Posterior vena cava (tissue), 2 donors: ENCODE measurements at regions not wholly inside any gene's neighbourhood (a gene's known extent, or its start where the extent isn't known, plus 50 kb on each side); places are given as distances from the start of the nearest gene placed in this dataset.

Experiments
- DNase-seq: peaks from one replicate; pipeline ENCODE4 v3.0.0-alpha.2; 2020; ENCODE audit warnings: low spot score
- intact Hi-C, 2 donors: fragments of 100-400 bp; cut with DNase I; formaldehyde crosslinking; loops; one replicate each; pipeline versions ENCODE4 v1.14.1 to v1.14.2; 2022 to 2023
- donor health status: DM: yes; HTN: yes; CAD: no.
- donor health status: DM: yes; HTN: yes; CAD: no.

DNA sequence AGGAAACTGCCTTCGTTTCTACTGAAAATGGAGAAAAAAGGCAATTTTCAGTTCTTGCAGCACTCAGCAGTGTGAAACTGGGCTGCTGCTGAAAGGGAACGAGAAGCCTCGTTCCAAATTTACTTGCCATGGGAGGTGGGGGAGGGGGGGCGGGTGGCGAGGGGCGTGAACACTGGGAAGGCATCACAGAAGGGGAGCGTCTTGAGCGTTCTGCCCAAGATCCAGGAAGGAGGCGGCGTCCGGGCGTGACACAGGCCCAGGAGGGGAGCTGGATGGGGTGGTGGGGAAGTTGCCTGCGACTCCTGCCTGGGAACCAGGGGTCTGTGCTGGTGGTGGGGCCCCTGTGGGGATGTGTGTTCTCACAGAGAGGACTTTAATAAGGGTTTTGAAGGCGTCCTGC is 213.5 kb downstream of the CTTN start:
- intact Hi-C loops: loop anchor here in 1 of 2 donors (10.0 kb wide), 1 partner anchor 763 kb away; no protein-coding TSS in a partner anchor
- peak; percentile 52 for DNase-seq

DNA sequence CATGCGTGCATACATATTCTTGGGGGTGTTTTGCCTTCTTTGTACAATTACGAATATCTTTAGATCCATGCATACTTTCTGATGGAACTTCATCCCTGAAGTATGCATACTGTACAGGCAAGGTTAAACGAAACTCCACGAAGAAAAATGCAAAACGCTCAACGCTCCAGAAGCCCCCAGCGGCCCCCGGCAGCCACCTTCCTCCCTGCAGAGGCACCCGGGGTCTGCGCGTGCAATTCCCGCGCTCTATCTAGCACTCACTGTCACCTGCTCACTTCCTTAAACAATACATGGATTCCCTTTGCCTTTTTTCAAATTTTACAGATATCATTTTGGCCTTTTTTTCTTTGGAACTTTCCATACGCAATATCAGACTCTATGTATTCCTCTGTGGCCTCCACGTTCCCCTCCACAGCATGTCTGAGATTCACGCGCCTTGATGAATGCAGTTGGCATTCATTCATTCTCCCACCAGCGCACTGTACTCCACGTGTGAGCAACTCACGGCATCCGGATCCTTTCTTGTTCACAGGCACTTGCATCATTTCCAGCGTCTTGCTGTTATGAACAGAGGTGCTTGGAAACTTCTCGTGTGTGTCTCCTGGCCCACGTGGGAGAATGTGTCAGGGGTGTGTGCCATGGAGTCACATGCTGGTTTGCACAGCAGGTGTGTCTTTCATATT is 214.3 kb downstream of the CTTN start:
- intact Hi-C loops: loop anchor here in 1 of 2 donors (10.0 kb wide), 1 partner anchor 762 kb away; no protein-coding TSS in a partner anchor
- no peak for DNase-seq

DNA sequence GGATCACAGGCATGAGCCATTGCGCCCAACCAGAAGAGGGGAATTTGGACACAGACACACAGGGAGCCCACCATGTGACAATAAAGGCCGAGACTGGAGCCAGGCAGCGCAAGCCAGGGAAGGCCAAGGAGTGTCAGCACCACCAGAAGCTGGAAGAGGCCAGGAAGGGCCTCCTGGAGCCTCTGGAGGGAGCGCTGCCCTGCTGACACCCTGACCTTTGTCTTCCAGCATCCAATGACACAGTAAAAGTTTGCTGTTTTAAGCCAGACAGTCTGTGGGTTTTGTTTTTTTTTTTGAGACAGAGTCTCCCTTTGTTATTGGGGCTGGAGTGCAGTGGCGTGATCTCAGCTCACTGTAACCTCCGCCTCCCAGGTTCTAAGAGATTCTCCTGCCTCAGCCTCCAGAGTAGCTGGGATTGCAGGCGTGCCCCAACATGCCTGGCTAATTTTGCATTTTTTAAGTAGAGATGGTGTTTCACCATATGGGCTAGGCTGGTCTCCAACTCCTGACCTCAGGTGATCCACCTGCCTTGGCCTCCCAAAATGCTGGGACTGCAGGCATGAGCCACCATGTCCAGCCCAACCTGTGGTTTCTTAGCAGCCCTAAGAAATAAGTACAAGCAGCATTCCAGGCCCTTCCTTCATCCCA is 215.8 kb downstream of the CTTN start:
- DNase-seq: no peak
- intact Hi-C loops: loop anchor here in 1 of 2 donors (10.0 kb wide), 1 partner anchor 761 kb away; no protein-coding TSS in a partner anchor

DNA sequence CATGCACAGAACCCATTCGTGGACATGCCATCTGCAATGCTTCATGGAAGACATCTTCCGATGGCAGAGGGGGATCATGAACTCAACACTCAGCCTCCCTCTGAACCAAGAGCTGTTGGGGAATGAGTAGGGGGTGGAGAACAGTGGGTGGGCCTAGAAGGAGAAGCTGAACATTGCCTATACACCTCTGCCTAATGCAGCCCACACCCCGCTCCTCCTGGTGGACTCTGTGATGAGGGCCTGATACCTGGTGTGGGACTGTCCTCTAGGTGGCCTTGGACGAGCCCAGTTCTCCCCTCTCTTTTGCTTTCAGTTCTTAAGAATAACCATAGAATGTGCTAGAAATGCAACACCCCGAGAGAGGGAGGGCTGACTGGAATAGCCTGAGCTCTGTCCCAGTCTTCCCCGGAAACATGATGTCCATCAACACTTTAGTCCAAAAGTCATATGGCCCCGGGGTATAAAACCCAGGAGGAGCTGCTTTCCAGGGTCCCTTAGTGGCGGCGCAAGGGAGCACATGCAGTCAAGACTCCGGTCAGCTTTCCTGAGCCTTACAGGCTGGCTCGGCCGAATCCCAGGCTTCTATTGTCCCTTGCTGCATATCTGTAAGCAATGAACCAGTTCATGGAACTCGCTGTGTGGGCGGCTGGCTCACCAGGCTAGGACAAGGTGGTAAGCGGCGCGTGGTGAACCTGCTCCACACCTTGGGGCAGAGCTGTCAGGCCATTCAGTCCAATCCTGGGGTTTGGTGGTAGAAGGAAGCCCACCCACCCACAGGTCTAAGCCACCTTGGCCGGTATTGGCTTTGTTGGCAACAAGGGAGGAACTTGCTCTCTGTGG is 216.9 kb downstream of the CTTN start:
- no peak for DNase-seq
- intact Hi-C loops: loop anchor here in 1 of 2 donors (10.0 kb wide), 1 partner anchor 760 kb away; no protein-coding TSS in a partner anchor

DNA sequence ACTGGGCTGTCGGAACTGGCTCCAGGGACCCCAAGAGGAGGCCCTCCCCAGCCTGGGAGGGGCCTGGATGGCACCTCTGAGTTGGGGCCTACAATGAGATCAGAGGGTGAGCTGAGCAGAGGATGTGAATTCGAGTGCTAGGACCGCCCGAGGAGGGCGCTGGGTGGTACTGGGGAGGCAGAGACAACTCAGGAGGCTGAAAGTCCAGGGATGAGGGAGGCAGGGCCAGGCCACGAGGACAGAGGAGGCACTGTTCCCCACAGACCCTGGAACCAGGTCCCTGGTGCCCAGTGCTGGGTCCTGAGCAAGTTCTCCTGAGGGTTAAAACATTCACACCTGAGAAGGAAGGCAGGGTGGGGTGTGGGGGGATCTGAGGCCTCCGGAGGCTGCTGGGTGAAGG is 218.0 kb downstream of the CTTN start:
- DNase-seq: no peak
- intact Hi-C loops: loop anchor here in 1 of 2 donors (10.0 kb wide), 1 partner anchor 758 kb away; no protein-coding TSS in a partner anchor

DNA sequence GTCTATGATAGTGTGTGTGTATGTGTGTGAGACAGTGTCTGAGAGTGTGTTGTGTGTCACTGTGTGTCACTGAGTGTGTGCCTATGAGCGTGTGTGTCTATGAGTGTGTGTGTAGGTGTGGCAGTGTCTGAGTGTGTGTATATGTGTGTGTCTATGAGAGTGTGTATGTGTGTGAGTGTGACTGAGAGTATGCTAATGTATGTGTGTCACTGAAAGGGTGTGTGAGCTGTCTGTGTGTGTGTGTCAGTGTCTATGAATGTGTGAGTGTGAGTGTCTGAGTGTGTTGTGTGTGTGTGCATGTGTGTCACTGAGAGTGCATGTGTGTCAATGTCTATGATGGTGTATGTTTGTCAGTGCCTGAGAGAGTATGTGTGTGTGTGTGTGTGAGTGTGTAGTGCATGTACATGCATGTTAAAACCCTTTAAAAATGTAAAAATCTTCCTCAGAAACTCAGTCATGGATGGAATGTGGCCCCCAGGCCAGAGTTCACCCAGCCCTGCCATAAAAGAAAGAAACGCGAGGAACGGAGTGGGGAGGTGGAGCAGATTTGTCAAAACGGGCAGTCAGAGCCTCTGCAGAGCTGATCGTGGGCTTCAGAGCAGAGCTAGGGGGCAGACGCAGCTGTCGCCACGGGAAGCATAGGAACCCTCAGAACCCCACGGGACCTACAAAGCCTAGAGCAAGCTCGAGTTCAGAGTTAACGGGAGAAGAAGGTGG is 218.8 kb downstream of the CTTN start:
- intact Hi-C loops: loop anchor here in 1 of 2 donors (10.0 kb wide), 1 partner anchor 758 kb away; no protein-coding TSS in a partner anchor
- DNase-seq: no peak

DNA sequence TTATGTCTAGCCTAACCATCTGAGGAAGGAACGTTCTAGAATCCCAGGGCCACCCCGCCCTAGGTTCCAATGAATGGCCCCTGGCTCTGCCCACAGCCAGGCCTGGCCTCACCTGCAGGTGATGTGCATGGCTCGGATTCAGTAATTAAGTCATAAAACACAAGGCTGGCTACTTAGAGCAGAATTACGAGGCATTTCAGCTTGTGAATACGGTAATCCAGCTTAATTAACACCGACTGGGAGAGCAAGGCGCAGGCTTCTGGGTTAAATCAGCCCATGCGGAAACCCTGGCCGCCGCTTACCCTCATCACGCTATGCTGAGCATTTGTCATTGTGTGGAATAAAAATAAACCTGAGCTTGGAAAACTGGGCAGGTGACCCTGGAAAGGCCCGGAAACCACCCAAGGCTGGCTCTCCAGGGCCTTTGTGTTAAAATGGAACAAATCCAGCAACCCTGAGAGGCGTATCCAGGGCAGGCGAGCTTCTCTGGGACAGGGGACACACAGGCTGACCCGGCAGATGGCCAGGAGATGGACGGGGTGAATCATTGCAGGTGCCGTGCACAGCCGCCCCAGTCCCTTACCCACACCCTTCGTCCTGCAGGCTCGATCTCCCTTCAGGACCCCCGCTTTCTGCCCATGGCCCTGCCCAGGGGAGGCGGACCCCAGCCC is 220.2 kb downstream of the CTTN start:
- intact Hi-C loops: loop anchor here in 1 of 2 donors (10.0 kb wide), 1 partner anchor 756 kb away; no protein-coding TSS in a partner anchor
- DNase-seq: no peak

DNA sequence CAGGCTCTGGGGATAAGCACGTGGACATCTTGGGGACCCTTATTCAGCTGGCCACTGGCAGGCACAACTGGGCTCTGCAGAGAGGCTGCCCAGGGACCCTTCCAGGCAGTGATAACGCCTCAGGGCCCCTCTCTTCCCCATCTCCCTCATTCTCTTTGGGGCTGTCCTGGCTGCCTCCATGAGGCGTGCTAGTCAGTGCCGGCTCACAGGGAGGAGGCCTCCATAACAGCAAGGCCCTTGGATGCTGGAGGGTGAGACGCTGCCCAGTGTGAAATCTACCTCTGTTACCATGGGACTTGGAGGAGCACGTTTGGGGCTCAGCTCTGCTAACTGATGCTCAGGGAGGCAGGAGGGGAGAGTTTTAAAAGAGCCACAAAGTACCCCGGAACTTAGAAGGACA is 221.3 kb downstream of the CTTN start:
- intact Hi-C loops: loop anchor here in 1 of 2 donors (10.0 kb wide), 1 partner anchor 755 kb away; no protein-coding TSS in a partner anchor
- no peak for DNase-seq

DNA sequence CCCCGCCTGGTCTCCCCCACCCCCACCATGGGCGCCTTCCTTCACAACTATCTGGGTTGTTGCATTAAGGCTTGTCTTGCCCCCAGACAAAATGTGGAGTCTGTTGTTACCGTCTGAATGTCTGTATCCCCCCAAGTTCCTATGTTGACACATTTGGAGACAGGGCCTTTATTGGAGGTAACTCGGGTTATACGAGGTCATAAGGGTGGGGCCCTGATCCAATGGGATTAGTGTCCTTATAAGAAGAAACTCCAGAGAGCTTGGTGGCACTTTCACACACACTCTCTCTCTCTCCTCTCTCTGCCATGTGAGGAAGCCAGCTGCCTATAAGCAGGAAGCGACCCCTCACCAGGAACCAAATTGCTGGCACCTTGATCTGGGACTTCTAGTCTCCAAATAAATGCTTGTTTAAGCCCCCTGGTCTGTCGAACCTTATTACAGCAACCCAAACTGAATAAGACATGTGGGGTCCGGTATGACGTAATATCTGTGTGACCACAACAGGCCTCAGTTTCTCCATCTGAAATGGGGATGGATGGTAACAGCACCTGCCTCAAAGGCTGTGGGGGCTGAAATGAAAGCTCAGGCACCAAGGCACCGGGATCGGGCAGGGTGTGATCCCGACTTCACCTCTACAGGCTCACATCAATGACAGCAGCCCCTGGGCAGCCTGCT is 222.3 kb downstream of the CTTN start:
- no peak for DNase-seq
- intact Hi-C loops: no loop called here

DNA sequence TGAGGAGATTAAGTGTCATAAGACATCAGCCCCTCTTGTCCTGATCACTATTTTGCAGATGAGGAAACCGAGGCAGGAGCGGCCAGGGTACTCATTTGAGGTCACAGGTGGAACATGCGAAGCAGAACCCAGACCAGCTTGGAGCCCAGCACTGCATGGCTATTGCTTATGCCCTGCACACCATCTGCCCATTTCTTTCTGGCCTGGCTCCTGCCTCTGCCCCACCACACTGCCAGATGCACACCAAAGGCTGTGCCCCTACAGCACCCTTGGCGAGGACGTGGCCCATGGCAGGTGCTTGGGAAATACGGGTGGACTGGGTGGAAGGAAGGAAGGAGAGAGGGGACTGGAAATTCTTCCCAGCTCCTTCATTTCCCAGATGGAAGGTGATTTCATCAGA is 222.9 kb downstream of the CTTN start:
- intact Hi-C loops: no loop called here
- DNase-seq: no peak

DNA sequence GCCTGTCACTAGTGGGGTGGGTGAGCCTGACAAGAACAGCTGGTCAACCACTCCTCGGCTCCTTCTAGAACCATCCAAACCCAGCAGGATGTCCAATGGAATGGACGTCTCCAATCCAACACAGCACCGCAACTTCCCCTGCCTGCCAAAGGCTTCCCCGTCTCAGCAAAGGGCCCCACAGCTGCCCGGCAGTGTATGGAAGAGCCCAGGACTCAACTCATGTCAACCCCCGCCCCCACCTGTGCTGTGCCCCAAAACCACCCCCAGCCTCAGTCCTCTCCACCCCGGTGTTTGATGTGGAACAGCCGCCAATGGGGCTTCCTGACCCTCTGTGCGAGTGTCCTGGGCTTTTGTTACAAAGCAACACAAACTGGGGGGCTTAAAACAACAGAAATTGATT is 223.8 kb downstream of the CTTN start:
- no peak for DNase-seq
- intact Hi-C loops: no loop called here

DNA sequence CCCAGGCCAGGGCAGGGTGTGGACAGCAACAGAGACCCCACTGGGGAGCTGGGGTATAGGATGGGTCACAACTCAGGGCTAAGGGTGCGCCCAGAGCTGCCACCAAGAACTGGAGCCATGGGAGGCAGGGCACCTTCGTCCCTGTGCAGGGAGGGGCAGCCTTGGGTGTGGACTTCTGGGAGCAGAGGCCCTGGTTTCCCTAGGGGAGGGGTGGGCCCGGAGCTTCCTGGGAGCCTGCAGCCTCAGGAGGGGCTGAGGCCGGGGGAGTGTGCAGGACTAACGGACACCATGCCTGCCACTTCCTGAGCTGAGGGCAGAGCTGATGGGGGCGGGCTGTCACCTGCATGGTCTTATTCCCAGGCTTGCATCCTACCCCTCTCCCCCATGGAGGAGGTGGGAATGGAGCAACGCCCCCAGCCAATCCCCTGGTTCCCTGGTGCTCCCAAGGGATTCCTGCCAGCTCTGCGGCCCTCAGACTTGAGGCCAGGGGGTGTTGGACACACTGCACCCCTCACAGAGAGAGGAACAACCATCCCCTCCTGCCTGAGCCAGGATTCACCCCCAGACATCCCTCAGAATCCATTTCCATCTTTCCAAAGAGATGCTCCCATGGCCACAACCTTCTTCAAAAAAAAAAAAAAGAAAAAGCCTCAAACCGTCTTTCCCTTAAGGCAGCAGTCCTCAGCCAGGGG is 225.7 kb downstream of the CTTN start:
- DNase-seq: no peak
- intact Hi-C loops: no loop called here

DNA sequence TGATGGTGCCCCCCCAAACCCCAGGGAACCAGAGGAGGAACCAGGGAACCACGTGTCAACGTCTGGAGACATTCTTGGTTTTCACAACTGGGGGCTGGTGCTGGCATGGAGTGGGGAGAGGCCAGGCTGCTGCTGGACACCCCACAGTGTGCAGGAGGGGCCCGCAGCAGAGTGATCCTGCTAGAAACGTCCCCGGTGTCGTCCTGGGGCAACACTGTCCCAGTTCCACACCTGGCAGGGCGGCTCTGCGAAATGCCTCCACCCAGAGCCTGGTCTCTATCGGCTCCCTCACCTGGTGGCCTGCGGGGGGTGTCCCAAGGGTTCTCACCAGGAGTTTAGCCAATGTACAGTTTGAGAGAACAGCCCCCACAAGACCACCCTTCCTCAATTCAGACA is 226.3 kb downstream of the CTTN start:
- intact Hi-C loops: no loop called here

DNA sequence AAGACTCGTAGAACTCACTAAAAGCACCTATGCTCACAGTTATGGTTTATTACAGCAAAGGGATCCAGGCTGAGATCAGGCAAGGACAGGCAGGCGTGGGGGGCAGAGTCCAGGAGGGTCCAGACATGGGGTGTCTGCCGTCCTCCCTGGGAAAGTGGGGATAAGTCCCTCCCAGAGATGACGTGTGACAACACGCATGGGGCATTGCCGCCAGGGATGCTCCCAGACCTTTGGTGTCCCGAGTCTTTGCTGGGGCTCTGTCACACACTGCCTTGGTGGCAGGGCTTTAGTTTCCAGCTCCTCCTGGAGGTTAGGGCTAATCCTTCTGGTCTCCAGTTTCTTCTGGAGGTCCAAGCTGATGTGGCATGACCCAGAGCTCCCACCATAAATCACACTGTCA is 226.7 kb downstream of the CTTN start:
- DNase-seq: no peak
- intact Hi-C loops: loop anchor here in 1 of 2 donors (1.0 kb wide), 1 partner anchor 84 kb away; no protein-coding TSS in a partner anchor

More for the DNA sequence above, 226.3 kb downstream of the CTTN start:
- DNase-seq: no peak

DNA sequence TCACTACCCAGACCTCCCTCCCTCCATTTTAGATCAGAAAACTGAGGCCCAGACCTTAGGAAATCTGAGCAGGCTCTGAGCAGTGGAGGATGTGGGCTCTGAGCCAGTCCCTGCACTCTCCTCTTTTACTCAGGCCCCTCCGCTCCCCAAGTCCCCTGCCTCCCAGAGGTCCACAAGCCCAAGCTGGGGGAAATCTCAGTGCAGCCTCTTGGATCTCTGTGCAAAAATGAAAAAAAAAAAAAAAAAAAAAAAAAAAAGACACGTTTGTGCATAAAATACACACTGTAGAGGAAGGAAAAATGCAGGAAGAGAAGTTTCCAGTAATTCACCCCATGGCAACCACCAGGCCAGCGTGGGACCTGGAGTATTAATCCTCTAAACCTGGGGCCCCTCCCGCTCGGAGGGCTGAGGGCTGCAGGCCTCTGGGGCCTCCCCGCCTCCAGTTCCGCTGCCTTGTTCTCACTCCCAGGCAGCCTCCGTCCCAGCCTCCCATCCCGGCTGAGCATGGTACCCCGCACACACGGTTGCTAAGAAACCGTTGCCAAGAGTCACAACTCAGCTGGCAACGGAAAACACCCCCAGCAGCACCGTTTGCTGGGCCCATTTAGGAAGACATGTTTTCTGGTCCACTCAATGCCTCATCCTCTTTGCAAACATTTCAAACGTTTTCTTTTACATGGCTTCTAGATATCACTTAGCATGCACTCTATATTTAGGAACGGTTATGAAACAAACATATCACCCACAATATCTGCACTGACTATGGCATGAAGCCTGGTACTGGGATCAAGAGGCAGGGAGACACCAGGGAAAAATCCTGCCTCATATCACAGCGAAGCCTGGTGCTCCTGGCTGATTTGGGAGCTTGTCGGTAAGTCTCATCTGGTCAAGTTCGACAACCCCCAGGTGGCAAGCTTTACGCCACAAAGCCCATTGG is 227.5 kb downstream of the CTTN start:
- no peak for DNase-seq
- intact Hi-C loops: loop anchor here in 1 of 2 donors (1.0 kb wide), 1 partner anchor 83 kb away; no protein-coding TSS in a partner anchor

DNA sequence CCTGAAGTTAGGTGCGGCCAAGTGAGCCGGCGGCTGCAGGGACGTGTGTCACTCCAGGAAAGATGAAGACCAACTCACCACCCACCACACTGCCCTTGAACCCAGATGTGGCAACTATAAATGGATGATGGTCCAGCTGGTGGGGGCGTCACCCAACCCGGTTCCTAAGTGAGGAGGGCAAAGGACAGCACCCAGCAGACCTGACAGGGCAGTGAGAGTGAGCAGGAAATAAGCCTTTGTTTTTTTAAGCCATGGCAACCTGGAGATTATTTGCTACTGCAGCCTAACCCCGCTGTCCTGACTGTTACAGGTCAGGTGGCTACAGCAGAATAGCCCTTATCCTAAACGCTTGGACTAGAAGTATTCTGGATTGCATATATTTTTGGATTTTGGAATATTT is 228.9 kb downstream of the CTTN start:
- no peak for DNase-seq
- intact Hi-C loops: no loop called here
